EH (cell line): ENCODE measurements at regions not wholly inside any gene's neighbourhood (a gene's known extent, or its start where the extent isn't known, plus 50 kb on each side); places are given as distances from the start of the nearest gene placed in this dataset.

Experiments used
- DNase-seq: peaks from one replicate; pipeline ENCODE4 v3.0.0-alpha.2; 2015; ENCODE audit warnings: low read depth

GRCh38 chr14:39763402-39763890 lies 331.2 kb upstream of the FBXO33 start:
- no peak for DNase-seq

- no peak for DNase-seq
These were observed 330.6 kb upstream of the FBXO33 start for GRCh38 chr14:39762576-39763401.

- no peak for DNase-seq
These were observed 323.1 kb upstream of the FBXO33 start for GRCh38 chr14:39755269-39755878.

GRCh38 chr14:39740454-39740853 lies 308.2 kb upstream of the FBXO33 start:
- DNase-seq: no peak

GRCh38 chr14:39739796-39740195 lies 307.6 kb upstream of the FBXO33 start:
- no peak for DNase-seq

GRCh38 chr14:39734306-39734705 lies 302.1 kb upstream of the FBXO33 start:
- DNase-seq: no peak

DNA sequence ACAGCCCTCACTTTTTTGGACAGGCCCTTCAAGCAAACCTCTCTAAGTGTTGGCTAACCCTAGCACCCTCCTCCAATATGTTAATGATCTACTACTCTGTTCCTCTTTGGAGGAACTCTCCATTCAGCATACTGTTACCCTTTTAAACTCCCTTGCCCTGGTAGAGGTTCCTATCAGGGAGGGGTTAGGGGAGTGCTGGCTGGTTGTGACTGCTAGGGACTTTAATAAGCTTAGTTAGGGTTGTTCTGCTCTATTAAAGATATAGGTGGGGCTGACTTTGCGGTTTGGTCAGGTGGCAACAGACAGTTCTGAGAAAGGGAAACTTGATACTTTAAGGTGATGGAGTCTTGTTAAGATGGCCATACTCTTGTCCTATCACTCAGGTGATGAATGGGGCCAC lies 301.5 kb upstream of the FBXO33 start:
- no peak for DNase-seq

DNA sequence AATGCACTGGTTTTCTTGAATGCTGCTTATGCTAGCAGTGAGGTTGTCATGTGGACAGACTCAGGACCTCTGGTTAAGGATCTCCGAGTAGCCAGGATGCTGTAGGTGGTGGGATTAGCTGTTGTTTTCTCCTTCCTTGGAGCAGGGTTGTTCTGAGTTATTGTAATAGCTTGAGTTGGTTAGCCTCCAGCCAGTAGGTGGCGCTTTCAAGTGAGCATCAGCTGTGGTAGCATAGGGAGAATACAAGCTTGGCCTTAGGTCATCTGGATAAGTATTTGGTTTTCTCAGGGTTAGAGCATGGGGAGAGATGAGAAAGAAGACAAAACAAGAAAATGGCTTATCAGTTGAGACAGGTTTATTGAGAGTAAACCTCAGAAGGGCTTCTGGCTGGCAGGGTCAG lies 299.7 kb upstream of the FBXO33 start:
- DNase-seq: no peak

- DNase-seq: no peak
These were observed 294.3 kb upstream of the FBXO33 start for GRCh38 chr14:39726563-39726962.

- DNase-seq: no peak
These were observed 290.5 kb upstream of the FBXO33 start for GRCh38 chr14:39722547-39723273.

GRCh38 chr14:39716987-39717570 lies 284.8 kb upstream of the FBXO33 start:
- DNase-seq: no peak

DNA sequence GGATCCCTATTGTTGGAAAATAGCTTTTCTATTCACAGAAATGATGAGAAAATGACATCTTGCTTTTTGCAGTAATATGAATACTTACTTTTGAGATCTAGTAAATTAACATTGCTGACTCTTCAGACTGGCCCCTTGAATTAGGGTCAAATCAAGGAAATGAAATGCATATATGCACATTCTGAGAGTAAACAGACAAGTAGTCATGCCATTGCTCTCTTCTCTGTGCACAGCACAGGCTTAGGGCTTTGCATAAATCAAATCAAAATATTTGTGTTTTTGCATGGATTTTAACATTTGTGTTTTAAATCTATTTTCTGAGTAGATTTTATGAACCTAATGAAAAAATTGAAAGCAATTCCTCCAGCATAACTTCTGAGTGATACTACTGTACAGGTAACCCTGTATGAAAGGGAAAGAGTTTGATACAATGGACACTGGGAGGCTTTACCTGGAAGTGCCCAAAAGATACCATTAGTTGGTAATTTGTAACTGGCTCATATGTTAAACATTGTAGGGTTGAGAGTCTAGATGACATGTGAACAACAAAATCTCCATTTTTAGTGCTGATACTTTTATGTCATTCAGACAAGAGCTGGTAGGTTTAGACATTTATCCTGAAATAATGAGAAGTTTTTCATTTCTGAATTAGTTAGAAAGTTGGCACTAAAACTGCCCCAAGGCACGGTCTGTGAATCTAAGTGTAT lies 280.2 kb upstream of the FBXO33 start:
- no peak for DNase-seq

GRCh38 chr14:39704594-39704993 lies 272.4 kb upstream of the FBXO33 start:
- no peak for DNase-seq

DNA sequence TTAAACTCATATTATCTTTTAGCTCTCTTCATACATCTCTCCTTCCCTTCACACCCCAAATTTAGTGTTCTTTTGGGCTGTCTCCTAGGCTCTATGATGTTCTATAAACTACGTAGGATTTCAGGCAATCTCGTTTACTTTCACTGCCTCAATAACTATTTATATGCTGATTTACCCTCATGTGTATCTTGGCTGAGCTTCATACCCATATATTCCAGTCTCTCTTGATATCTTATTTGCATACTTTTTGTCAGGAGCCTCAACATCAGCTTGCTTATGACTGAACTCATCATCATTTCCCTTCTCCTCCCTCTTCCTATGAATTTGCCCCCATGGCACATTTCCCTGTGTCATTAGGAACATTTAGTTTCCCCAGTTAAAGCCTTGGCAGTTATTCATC lies 262.1 kb upstream of the FBXO33 start:
- DNase-seq: no peak

- DNase-seq: no peak
These were observed 251.5 kb upstream of the FBXO33 start for GRCh38 chr14:39683691-39684260.

DNA sequence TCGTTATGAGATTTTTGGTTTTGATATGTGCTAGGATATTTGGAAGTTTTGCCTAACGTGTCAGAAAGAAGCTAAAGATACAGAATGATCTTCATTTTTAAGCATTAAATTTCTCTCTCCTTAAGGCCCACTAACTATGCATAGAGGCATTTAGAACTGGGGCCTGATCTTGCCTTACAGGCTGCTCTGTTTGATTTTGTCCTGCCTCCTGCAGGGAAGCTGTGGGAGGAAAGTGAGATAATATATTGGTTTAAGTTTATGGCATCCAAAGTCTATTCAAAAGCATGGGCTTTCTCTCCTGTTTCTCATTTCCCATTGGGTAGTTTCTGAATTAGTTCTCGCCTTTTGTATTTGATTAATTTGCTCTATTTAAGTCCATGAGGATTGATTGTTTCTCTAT lies 250.3 kb upstream of the FBXO33 start:
- DNase-seq: no peak

GRCh38 chr14:39681782-39682399 lies 249.7 kb upstream of the FBXO33 start:
- no peak for DNase-seq

- DNase-seq: no peak
These were observed 248.5 kb upstream of the FBXO33 start for GRCh38 chr14:39680777-39681176.

DNA sequence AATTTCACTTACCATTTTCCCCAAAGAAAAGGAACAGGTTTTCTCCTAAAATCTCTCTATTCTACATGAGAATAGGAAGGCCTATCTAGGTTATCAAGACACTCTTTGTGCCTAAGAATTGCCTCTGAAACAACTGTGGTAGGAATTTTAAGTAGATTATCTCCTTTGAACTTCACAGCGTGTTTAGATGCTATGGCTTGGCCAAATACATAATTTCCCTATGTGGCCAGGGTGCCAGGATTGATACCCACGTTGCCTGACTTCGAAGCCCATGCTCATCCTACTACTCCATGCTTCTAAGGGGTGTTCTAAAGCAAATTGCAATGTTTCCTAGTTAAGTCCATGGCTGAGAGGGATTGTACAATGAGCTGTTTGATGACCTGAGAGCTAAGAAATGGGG lies 241.5 kb upstream of the FBXO33 start:
- no peak for DNase-seq

DNA sequence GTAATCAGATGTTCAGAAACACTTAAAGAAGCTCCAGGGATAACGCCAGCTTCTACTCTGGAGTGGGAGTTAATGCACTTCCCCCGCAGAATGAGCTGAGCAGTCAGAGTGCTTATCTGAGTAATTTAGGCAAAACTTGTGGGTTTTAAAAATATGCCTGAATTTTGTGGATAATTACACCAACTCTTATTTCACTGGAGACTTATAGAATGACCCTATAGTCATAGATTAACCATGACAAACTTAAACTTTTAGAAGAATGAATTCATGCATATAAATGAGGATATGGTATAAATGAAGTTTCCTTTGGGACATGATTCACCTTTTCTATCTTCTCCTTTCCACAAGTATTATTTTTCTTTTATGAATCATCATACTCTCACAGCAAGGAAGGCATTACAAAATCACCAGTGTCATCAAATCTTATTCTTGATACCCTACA lies 241.1 kb upstream of the FBXO33 start:
- no peak for DNase-seq

DNA sequence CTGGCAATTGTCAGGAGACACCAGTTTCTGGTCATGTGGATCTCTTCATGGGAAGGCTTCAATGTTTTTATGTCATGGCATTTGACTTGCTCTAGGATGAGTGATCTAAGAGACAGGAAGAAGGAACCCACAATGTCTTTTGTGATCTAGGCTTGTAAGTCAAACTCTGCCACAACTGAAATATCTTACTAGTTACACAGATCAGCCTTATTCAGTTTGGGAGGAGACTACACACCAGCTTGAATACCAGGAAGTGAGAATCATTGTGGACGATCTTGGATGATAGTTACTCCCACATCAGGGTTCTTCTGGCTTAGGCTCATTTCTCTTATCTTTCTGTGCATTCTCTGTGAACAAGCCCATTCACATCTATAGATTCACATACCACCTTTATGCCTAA lies 236.2 kb upstream of the FBXO33 start:
- DNase-seq: no peak
